ENCODE measurements at regions not wholly inside any gene's neighbourhood (a gene's known extent, or its start where the extent isn't known, plus 50 kb on each side); places are given as distances from the start of the nearest gene placed in this dataset.

DNA sequence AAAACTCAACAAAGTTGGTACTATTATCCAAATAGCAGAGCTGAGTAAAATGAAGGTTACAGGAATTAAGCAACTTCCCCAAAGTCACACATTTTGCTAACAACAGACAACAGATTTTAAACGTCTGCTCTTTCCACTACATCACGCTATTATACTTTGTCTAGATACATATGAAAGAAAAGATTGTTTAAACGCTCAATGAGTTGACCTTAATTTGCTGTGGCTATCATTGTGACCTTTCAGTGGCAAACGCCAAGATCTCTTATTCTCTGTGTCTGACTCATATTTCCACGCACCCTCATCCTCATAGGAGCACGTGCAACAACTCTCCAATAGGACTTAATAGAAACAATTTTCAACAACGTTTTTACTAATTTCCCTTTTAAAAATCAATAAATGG is 540.1 kb downstream of the MAFB start:
- no peaks in the 10 kb centered on the region for H3K9me3 ChIP-seq (ENCODE audit: control insufficient read depth in 2 of 2, low read length in 2 of 2)
- H3K27ac ChIP-seq (ENCODE audit: low read length) = no peak overlapping the region
- H3K36me3 ChIP-seq (ENCODE audit: control insufficient read depth in 2 of 2, insufficient read depth in 2 of 2, low read length in 2 of 2) = no peaks in the 10 kb centered on the region
- no peaks in the 10 kb centered on the region for H3K4me1 ChIP-seq (ENCODE audit: control insufficient read depth, insufficient read depth, low read length)
- no peak overlapping the region for H3K4me3 ChIP-seq (ENCODE audit: low read length in 2 of 2)
- H3K27me3 ChIP-seq (ENCODE audit: control insufficient read depth in 1 of 2, insufficient read depth in 2 of 2, low read length in 2 of 2) = no peaks in the 10 kb centered on the region
- no peak overlapping the region for H3K9ac ChIP-seq (ENCODE audit: low read length in 2 of 2)

DNA sequence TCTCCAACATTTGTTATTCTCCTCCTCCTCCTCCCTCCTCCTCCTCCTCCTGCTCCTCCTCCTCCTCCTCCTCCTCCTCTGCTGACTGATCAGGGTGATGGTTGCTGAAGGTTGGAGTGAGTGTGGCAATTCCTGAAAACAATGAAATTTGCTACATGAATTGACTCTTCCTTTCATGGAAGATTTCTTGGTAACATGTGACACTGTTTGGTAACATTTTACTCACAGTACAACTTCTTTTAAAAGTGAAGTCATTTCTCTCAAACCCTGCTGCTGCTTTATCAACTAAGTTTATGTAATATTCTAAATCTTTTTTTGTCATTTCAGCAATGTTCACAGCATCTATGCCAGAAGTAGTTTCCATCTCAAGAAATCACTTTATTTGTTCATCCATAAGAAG is 543.0 kb downstream of the MAFB start:
- Histone ChIP-seq H3K9ac (ENCODE audit: low read length in 2 of 2) (no peak overlapping the region), H3K9me3 (ENCODE audit: control insufficient read depth in 2 of 2, low read length in 2 of 2) (no peaks in the 10 kb centered on the region), H3K27ac (ENCODE audit: low read length) (no peak overlapping the region), H3K4me3 (ENCODE audit: low read length in 2 of 2) (no peak overlapping the region), H3K36me3 (ENCODE audit: control insufficient read depth in 2 of 2, insufficient read depth in 2 of 2, low read length in 2 of 2) (no peaks in the 10 kb centered on the region), H3K4me1 (ENCODE audit: control insufficient read depth, insufficient read depth, low read length) (no peaks in the 10 kb centered on the region), H3K27me3 (ENCODE audit: control insufficient read depth in 1 of 2, insufficient read depth in 2 of 2, low read length in 2 of 2) (no peaks in the 10 kb centered on the region)

DNA sequence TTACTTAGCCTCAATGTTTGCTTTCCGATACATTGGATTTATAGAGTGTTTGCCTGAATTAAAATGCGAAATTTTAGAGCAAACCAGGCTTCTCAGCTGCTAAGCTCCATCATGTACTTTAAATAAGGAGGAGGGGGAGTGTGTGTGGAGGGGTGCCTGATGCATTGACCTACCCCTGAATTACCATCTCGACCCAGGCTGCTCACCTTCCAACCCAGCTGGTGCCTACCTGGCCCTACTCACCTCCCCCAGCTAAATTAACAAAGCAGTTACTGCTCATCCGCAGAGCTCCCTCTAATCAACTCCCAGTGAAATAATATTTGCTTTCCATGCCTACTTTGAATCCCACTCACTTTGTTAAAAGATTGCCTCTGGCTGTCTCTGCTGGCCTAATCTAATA is 544.5 kb downstream of the MAFB start:
- Histone ChIP-seq H3K36me3 (ENCODE audit: control insufficient read depth in 2 of 2, insufficient read depth in 2 of 2, low read length in 2 of 2) (no peaks in the 10 kb centered on the region), H3K9me3 (ENCODE audit: control insufficient read depth in 2 of 2, low read length in 2 of 2) (no peaks in the 10 kb centered on the region), H3K4me3 (ENCODE audit: low read length in 2 of 2) (no peak overlapping the region), H3K27me3 (ENCODE audit: control insufficient read depth in 1 of 2, insufficient read depth in 2 of 2, low read length in 2 of 2) (no peaks in the 10 kb centered on the region), H3K27ac (ENCODE audit: low read length) (no peak overlapping the region), H3K4me1 (ENCODE audit: control insufficient read depth, insufficient read depth, low read length) (no peaks in the 10 kb centered on the region), H3K9ac (ENCODE audit: low read length in 2 of 2) (no peak overlapping the region)

DNA sequence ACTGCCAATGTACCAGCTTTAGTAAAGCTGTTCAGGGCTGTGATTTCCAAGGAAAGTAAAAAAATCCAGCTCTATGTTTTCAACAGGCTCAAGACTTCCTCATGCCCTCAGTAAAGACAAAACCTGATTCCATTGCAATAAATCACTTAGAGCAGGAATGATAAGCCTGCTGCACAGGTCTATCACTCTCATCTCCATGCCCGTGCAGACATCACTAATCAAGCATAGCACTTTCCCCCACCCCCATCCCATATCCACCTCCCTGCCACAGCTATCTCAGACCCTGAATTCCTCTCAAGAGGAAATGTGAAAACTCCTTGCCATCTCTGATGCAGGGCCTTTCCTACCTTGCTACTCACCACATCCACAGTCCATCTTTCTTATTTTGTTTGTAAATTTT is 554.9 kb downstream of the MAFB start:
- H3K27me3 ChIP-seq (ENCODE audit: control insufficient read depth in 1 of 2, insufficient read depth in 2 of 2, low read length in 2 of 2) = no peaks in the 10 kb centered on the region
- no peak overlapping the region for H3K4me3 ChIP-seq (ENCODE audit: low read length in 2 of 2)
- no peak overlapping the region for H3K27ac ChIP-seq (ENCODE audit: low read length)
- H3K36me3 ChIP-seq (ENCODE audit: control insufficient read depth in 2 of 2, insufficient read depth in 2 of 2, low read length in 2 of 2) = no peaks in the 10 kb centered on the region
- H3K9me3 ChIP-seq (ENCODE audit: control insufficient read depth in 2 of 2, low read length in 2 of 2) = peaks cover 2 to 5% of the 10 kb centered on the region in 2 donors
- H3K9ac ChIP-seq (ENCODE audit: low read length in 2 of 2) = no peak overlapping the region
- no peaks in the 10 kb centered on the region for H3K4me1 ChIP-seq (ENCODE audit: control insufficient read depth, insufficient read depth, low read length)

DNA sequence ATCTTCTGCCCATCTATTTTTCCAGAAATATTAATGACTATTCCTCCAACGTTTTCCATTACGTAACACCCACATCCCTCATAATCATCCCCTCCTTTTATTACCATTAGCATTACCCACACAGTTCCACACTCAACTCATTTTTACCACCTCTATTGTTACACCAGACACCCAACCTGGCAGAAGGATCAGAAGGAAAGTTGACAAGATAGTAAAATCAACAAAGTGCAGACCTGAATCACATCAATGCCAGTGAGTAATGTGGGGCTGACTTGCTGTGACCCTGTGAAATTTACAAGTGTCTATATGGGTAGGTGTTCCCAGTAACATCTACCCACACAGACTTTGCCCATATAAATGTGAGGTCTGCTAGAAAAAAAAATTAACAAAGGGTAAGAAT is 568.2 kb downstream of the MAFB start:
- no peaks in the 10 kb centered on the region for H3K27me3 ChIP-seq (ENCODE audit: control insufficient read depth in 1 of 2, insufficient read depth in 2 of 2, low read length in 2 of 2)
- no peaks in the 10 kb centered on the region for H3K4me1 ChIP-seq (ENCODE audit: control insufficient read depth, insufficient read depth, low read length)
- no peak overlapping the region for H3K4me3 ChIP-seq (ENCODE audit: low read length in 2 of 2)
- H3K36me3 ChIP-seq (ENCODE audit: control insufficient read depth in 2 of 2, insufficient read depth in 2 of 2, low read length in 2 of 2) = no peaks in the 10 kb centered on the region
- H3K9ac ChIP-seq (ENCODE audit: low read length in 2 of 2) = no peak overlapping the region
- no peak overlapping the region for H3K27ac ChIP-seq (ENCODE audit: low read length)
- no peaks in the 10 kb centered on the region for H3K9me3 ChIP-seq (ENCODE audit: control insufficient read depth in 2 of 2, low read length in 2 of 2)

DNA sequence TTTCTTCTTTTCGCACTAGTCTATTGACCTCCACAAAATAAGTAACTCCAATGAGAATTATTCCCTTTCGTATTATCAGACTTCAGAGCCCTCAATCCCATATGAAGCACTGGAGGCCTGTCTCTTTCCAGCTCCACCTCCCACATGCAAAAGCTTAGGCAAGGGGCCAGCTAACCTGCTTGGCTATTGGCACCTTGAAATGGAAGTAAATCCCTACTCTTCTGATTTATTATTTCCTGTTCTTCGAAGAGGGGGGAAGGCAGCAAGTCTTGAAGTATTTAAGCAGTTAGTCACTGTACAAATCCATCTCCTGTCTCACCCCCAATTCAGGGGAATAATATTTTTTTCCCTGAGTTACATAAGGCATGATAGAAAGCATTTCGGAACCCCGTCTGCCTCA is 577.8 kb downstream of the MAFB start:
- Histone ChIP-seq H3K4me1 (ENCODE audit: control insufficient read depth, insufficient read depth, low read length) (peaks cover 6% of the 10 kb centered on the region), H3K9me3 (ENCODE audit: control insufficient read depth in 2 of 2, low read length in 2 of 2) (no peaks in the 10 kb centered on the region), H3K27ac (ENCODE audit: low read length) (no peak overlapping the region)

DNA sequence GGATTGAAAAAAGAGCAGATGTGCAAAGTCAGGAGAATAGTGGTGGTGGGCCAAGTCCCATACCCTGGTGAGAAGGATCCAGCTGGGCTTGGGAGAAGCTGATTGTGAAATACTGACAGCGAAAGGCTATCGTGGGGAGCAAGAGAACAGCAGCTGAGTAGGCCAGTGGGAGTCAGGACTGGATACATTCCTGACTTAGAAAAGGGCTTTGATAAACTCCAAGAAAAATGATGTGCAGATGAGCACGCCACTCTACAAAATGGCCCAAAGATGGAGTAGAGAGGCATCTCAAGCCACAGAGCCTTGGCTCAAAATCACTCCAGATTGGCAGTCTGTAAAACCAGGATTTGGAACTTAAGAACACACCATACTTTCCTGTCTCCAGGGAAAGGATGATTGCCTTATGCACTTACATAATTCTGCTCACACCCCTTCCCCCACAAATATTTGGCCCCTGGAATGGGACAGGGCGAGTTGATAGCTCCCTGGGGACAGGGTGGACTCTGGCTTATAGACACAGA is 578.7 kb downstream of the MAFB start:
- Histone ChIP-seq H3K27ac (ENCODE audit: low read length) (no peak overlapping the region), H3K36me3 (ENCODE audit: control insufficient read depth in 2 of 2, insufficient read depth in 2 of 2, low read length in 2 of 2) (no peaks in the 10 kb centered on the region), H3K4me1 (ENCODE audit: control insufficient read depth, insufficient read depth, low read length) (peaks cover 6% of the 10 kb centered on the region), H3K27me3 (ENCODE audit: control insufficient read depth in 1 of 2, insufficient read depth in 2 of 2, low read length in 2 of 2) (no peaks in the 10 kb centered on the region), H3K9me3 (ENCODE audit: control insufficient read depth in 2 of 2, low read length in 2 of 2) (no peaks in the 10 kb centered on the region), H3K9ac (ENCODE audit: low read length in 2 of 2) (no peak overlapping the region), H3K4me3 (ENCODE audit: low read length in 2 of 2) (no peak overlapping the region)

More for the DNA sequence above, 577.8 kb downstream of the MAFB start:
- Histone ChIP-seq H3K4me3 (ENCODE audit: low read length in 2 of 2) (no peak overlapping the region), H3K9ac (ENCODE audit: low read length in 2 of 2) (no peak overlapping the region), H3K36me3 (ENCODE audit: control insufficient read depth in 2 of 2, insufficient read depth in 2 of 2, low read length in 2 of 2) (no peaks in the 10 kb centered on the region), H3K27me3 (ENCODE audit: control insufficient read depth in 1 of 2, insufficient read depth in 2 of 2, low read length in 2 of 2) (no peaks in the 10 kb centered on the region)

DNA sequence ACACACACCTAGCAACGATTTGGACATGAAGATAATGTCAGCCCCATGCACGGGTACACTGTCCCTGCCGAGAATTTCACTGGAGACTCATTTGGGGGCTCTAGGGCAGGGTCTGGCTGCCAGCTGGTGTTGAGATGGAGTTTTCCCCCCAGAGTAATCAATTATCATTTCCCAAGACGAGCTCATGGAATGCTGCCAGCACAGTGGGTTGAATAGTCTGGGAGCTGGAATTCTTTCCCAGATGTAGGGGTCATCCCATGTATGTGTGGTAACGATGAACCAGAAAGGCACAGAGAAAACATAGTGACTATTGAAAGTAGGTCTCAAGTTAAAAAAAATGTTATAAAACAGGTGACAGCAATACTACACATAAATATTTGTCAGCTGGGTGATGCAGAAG is 579.9 kb downstream of the MAFB start:
- no peak overlapping the region for H3K4me3 ChIP-seq (ENCODE audit: low read length in 2 of 2)

DNA sequence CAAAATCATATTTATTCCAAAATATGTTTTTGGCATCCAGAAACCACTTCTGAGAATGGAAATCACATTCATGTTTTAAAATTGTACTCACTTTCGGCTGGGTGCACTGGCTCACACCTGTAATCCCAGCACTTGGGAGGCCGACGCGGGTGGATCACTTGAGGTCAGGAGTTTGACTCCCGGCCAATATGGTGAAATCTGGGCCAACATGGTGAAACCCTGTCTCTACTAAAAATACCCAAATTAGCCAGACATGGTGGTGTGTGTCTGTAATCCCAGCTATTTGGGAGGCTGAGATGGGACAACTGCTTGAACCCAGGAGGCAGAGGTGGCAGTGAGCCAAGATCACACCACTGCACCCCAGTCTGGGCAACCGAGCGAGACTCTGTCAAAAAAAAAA is 580.7 kb downstream of the MAFB start:
- no peaks in the 10 kb centered on the region for H3K36me3 ChIP-seq (ENCODE audit: control insufficient read depth in 2 of 2, insufficient read depth in 2 of 2, low read length in 2 of 2)
- no peaks in the 10 kb centered on the region for H3K9me3 ChIP-seq (ENCODE audit: control insufficient read depth in 2 of 2, low read length in 2 of 2)
- no peak overlapping the region for H3K9ac ChIP-seq (ENCODE audit: low read length in 2 of 2)
- H3K27me3 ChIP-seq (ENCODE audit: control insufficient read depth in 1 of 2, insufficient read depth in 2 of 2, low read length in 2 of 2) = no peaks in the 10 kb centered on the region
- H3K27ac ChIP-seq (ENCODE audit: low read length) = no peak overlapping the region
- H3K4me1 ChIP-seq (ENCODE audit: control insufficient read depth, insufficient read depth, low read length) = peaks cover 6% of the 10 kb centered on the region
- no peak overlapping the region for H3K4me3 ChIP-seq (ENCODE audit: low read length in 2 of 2)

More for the DNA sequence above, 579.9 kb downstream of the MAFB start:
- no peaks in the 10 kb centered on the region for H3K36me3 ChIP-seq (ENCODE audit: control insufficient read depth in 2 of 2, insufficient read depth in 2 of 2, low read length in 2 of 2)
- H3K9me3 ChIP-seq (ENCODE audit: control insufficient read depth in 2 of 2, low read length in 2 of 2) = no peaks in the 10 kb centered on the region
- no peak overlapping the region for H3K27ac ChIP-seq (ENCODE audit: low read length)
- H3K9ac ChIP-seq (ENCODE audit: low read length in 2 of 2) = no peak overlapping the region
- H3K27me3 ChIP-seq (ENCODE audit: control insufficient read depth in 1 of 2, insufficient read depth in 2 of 2, low read length in 2 of 2) = no peaks in the 10 kb centered on the region
- peaks cover 6% of the 10 kb centered on the region for H3K4me1 ChIP-seq (ENCODE audit: control insufficient read depth, insufficient read depth, low read length)

DNA sequence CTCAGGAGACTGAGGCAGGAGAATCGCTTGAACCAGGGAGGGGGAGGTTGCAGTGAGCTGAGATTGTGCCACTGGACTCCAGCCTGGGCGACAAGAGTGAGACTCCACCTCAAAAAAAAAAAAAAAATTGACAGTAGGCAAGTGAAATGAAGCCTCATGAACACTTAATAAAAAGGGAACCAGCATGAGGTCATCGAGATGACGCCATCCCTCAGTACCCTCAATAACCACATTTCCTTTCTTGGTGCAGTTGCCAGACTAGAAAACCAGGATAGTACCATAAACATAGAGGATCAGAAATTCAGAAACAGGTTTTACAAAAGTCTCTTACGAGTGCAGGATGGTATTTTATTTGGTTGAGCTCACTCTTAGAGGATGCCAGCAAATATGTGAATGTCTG is 584.1 kb downstream of the MAFB start:
- Histone ChIP-seq H3K36me3 (ENCODE audit: control insufficient read depth in 2 of 2, insufficient read depth in 2 of 2, low read length in 2 of 2) (no peaks in the 10 kb centered on the region), H3K9ac (ENCODE audit: low read length in 2 of 2) (no peak overlapping the region), H3K4me1 (ENCODE audit: control insufficient read depth, insufficient read depth, low read length) (peaks cover under 1% of the 10 kb centered on the region), H3K27ac (ENCODE audit: low read length) (no peak overlapping the region), H3K4me3 (ENCODE audit: low read length in 2 of 2) (no peak overlapping the region), H3K9me3 (ENCODE audit: control insufficient read depth in 2 of 2, low read length in 2 of 2) (no peaks in the 10 kb centered on the region), H3K27me3 (ENCODE audit: control insufficient read depth in 1 of 2, insufficient read depth in 2 of 2, low read length in 2 of 2) (no peaks in the 10 kb centered on the region)

DNA sequence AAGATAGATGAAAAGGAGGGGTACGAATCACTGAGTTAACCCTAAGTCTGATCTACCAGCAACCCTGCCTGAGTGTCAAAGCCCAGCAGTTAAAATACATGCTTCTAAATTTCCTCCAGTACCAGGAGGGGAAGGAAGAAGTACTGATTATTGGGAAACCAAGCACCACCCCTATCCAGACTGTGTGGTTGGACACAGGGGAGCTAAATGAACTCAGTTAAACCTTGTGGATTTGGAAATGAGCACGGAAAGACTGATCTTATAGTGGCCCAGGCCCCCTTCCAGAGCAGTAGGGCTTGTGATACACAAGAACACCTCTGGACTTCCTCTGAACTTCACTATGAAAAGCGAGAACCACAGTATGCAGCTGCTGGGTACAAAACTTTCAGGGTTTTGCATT is 585.6 kb downstream of the MAFB start:
- no peaks in the 10 kb centered on the region for H3K9me3 ChIP-seq (ENCODE audit: control insufficient read depth in 2 of 2, low read length in 2 of 2)

More for the DNA sequence above, 585.6 kb downstream of the MAFB start:
- Histone ChIP-seq H3K9ac (ENCODE audit: low read length in 2 of 2) (no peak overlapping the region), H3K4me1 (ENCODE audit: control insufficient read depth, insufficient read depth, low read length) (no peaks in the 10 kb centered on the region), H3K4me3 (ENCODE audit: low read length in 2 of 2) (no peak overlapping the region), H3K27me3 (ENCODE audit: control insufficient read depth in 1 of 2, insufficient read depth in 2 of 2, low read length in 2 of 2) (no peaks in the 10 kb centered on the region), H3K36me3 (ENCODE audit: control insufficient read depth in 2 of 2, insufficient read depth in 2 of 2, low read length in 2 of 2) (no peaks in the 10 kb centered on the region), H3K27ac (ENCODE audit: low read length) (no peak overlapping the region)
